Hematopoietic multipotent progenitor cell treated with erythropoietin and hydrocortisone succinate and interleukin-3 and kit ligand, for 15 days (in vitro differentiated cells): ENCODE measurements at regions not wholly inside any gene's neighbourhood (a gene's known extent, or its start where the extent isn't known, plus 50 kb on each side); places are given as distances from the start of the nearest gene placed in this dataset.
A peak's percentile ranks its signal among the peaks of the same experiment; 100 is the strongest.
"Not testable (repeated sequence)": the region's sequence is repeated elsewhere in the genome, so short reads cannot be mapped to it uniquely, and the experiment has no call there.

ENCODE experiments used
- DNase-seq: peaks from one replicate; pipeline ENCODE4 v3.0.0-alpha.2; 2015; ENCODE audit warnings: low spot score

DNA sequence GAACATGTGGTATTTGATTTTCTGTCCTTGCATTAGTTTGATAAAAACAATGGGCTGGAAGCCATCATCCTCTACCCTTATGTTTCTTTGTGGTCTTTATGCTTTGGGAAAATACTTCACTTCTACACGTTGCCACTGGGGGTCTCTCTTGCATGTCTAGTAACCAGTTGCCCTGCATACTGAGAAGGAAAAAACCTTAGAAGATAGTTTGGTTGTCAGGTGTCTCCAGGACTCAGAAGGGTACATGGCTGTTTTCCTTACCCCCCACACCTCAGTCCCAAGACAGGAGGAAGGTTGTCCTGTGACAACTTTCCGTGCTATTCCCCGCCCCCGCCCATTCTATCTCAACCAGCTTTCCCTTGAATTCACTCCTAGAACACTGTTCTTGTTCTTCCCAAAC is 62.1 kb upstream of the LANCL3 start:
- DNase-seq, result peak; percentile 3

DNA sequence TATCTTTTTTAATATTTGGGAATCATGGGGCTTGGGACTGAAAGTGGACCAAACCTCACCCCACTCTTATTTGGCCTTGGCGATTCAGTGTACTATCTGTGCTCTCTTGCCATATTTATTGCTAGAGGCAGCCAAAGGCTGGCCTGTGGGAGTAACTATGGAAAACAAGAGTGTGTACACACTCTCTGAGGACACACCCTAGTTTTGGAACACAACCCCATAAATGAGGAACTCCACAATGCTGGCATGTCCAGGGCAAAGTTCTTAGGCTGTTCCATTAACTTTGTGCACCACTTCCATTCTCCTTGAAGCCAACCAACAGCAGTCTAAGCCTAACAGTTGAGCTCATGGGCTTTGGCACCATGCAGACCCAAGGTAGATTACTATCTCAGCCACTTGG is 54.9 kb upstream of the LANCL3 start:
- DNase-seq, result not testable (repeated sequence)

DNA sequence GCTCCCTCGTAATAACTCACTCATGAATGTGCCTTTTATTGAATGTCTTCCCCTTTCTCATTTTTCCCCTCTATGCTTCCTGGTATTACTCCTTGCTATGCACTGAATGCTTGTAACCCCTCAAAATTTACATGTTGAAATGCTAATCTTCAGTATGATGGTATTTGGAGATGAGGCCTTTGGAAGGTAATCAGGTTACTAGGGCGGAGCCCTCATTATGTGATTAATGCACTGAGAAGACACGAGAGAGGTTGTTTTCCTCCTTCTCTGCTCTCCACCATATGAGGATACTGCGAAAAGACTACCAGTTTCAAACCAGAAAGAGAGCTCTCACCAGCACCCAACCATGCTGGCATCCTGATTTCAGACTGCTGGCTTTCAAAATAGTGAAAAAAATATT is 52.2 kb upstream of the LANCL3 start:
- not testable (repeated sequence) for DNase-seq

DNA sequence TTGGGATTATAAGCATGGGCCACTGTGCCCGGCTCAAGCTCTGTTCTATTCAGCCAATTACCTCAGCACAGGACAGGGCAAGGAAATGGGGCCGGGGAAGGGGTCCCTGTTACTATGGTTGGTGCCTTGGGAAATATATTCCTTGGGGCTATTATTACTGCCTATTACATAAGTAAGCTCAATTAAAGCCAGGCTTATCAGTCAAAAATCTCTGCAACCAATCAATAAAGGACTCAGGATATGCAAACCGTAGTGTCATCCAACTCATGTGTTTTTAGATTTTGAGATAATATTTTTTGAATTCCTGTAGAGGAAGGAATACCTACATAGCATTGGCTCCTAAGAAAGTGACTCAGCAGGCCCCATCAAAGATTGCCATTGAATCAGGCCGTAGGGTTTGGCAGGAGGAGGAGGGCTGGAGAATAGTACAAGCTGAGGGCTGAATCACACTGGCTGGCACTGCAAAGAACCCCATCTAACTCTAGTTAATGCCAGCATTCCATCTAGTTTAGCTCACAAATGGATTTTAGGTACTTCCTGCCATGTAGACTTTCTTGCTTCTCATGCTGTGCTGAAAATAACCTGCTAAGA is 50.5 kb upstream of the LANCL3 start:
- not testable (repeated sequence) for DNase-seq
